HG03469 (cell line): ENCODE measurements at regions not wholly inside any gene's neighbourhood (a gene's known extent, or its start where the extent isn't known, plus 50 kb on each side); places are given as distances from the start of the nearest gene placed in this dataset.
"Not testable (repeated sequence)": the region's sequence is repeated elsewhere in the genome, so short reads cannot be mapped to it uniquely, and the experiment has no call there.

Experiments
- ATAC-seq: cut with Tn5 transposase; IDR thresholded peaks from one replicate; pipeline ENCODE4 v1.9.1; 2021; ENCODE audit warnings: mild to moderate bottlenecking, moderate library complexity, moderate number of reproducible peaks; ENCODE audit not compliant: unreplicated experiment

GRCh38 chr16:17031484-17032268 lies 439.1 kb downstream of the XYLT1 start:
- ATAC-seq, result no peak

GRCh38 chr16:17032332-17032731 lies 438.4 kb downstream of the XYLT1 start:
- ATAC-seq, result no peak

- ATAC-seq, result no peak
Measured at GRCh38 chr16:17034477-17035252, 436.1 kb downstream of the XYLT1 start.

- no peak for ATAC-seq
Measured at GRCh38 chr16:17037499-17037898, 433.3 kb downstream of the XYLT1 start.

- ATAC-seq, result no peak
Measured at GRCh38 chr16:17038415-17038814, 432.3 kb downstream of the XYLT1 start.

- ATAC-seq, result not testable (repeated sequence)
Measured at GRCh38 chr16:17049109-17049508, 421.7 kb downstream of the XYLT1 start.

GRCh38 chr16:17050468-17050867 lies 420.3 kb downstream of the XYLT1 start:
- no peak for ATAC-seq
